HG02798 (cell line): ENCODE measurements at regions not wholly inside any gene's neighbourhood (a gene's known extent, or its start where the extent isn't known, plus 50 kb on each side); places are given as distances from the start of the nearest gene placed in this dataset.

Source experiments
- ATAC-seq: cut with Tn5 transposase; IDR thresholded peaks from one replicate; pipeline ENCODE4 v1.9.1; 2021; ENCODE audit warnings: mild to moderate bottlenecking; ENCODE audit not compliant: unreplicated experiment, poor library complexity

DNA sequence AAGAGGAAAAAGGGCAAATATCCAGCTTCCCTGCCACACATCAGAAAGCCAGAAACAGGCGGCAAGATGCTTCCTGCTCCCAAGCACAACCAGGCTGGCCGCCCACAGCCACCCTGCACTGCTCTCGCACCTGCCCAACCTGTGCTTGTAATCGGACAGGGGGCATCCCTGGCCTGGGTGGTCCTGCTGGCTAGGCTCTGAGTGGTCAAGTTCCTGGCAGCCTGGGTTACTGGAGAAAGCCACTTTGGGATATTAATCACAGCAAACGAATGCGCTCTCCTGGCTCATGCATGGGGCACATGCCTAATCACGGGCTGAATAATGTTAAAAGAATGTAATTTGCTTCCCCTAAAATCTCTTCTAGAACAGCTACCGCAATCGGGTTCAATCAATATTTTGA lies 442.4 kb downstream of the MCTP2 start:
- ATAC-seq: no peak

GRCh38 chr15:94674296-94674695 lies 442.9 kb downstream of the MCTP2 start:
- no peak for ATAC-seq

DNA sequence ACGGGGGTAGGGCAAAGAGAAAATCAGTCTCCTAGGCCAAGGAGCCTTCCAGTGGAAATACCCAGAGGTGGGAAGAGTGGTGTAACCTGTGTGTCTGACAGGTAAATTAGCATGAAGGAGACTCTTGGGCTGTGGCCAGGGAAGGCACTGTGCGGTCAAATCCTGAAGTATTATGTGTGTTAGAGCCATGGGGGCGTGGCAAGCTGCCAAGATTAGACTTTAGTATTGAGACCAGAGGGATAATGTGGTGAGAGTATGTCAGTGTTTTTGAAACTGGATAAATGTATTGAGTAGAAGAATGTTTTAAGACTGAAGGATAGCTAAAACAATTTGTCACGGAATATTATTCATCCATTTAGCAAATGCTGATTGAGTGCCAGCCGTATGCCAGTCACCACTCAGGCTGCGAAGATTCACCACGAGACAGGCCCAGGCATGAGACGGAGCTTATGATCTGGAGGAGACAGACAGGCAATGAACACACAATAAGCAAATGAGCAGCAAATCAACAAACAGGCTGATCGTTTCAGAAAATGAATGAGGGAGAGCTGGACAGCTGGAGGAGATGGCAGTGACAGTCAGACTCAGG lies 445.9 kb downstream of the MCTP2 start:
- ATAC-seq: no peak

- ATAC-seq: no peak
Observed at GRCh38 chr15:94682171-94682570, 450.8 kb downstream of the MCTP2 start.

DNA sequence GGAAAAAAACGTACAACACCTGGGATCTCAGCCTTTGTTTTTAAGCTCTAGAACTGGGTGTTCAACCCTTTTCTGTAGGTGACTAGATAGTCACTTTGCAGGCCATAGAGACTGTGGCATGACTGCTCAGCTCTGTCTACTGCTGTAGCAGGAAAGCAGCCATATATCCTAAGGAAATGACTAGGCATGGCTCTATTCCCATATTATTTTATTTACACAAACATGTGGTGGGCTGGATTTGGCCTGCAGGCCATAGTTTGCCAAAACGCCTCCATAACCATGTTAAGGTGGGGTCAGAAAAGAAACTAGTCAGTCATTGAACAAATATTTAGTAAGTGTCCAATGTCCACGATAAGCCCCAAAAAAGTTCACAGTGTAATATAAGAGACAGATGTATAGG lies 452.5 kb downstream of the MCTP2 start:
- no peak for ATAC-seq

DNA sequence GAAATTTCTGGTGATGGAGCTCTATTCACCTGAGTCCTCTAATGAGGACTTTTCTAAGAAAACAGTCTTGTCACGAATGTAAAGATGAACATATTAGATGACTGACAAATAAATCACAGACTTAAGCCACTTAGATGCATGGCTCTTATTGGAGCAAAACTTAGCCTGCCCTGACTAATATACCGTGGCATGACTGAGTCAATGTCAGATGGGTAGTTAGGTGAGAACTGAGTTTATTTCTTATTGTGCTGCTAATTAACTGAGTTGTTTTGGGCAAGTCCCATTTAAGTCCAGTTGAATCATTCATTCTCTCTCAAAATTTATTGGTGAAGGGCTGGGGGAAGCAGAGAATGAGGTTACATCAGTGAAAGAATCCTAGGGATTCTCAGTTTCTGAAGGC lies 459.8 kb downstream of the MCTP2 start:
- no peak for ATAC-seq

- ATAC-seq: no peak
Observed at GRCh38 chr15:94692710-94693109, 461.3 kb downstream of the MCTP2 start.

DNA sequence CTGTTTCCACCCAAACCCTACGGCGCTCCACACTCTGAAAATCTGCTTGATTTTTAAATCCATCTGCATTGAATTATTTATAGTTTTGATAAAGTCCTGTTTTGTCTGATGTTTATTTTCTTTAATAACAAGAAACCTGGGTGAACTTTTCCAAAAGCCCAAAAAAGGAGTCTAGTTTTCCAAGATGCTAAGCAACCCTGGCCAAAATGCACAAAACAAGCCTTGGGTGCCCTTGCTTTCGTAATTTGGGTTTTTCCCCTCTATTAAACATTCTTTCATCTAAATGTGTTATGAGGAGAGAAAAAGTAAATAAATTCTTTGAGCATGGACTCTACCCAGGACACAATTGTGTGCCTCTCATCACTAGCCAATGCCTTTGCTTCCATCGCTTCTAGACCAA lies 468.9 kb downstream of the MCTP2 start:
- no peak for ATAC-seq

DNA sequence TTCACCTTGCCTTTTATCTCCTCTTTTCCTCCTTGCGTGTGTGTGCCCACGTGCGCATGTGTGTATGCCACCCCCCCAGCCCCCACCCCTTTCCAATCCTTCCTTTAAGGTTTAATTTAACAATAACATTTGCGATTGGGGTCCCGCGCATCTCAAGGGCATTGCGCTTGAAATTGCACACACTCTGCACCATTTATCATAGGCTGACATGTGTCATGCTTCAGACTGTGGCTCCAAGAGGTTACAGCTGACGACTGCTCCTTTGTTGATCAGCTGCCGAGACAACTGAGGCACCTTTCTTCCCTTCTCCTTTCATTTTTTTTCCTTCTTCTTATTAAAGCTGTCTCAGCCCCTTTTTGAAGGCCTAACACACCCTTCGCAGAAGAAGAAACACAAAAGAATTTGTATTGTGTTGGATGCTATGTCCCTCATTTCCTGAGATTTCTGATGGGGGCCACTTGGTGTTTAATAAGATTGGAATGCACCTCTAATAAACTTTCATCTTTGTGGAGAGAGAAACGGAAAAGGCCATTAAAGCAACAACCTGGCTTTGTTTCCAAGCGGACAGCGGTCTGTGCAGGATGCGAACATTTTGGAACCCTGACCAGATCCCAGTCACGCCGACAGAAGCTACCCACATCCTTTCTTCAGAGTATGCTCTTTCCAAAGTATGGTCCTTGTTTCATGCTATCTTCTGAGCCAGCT lies 470.1 kb downstream of the MCTP2 start:
- no peak for ATAC-seq

- no peak for ATAC-seq
Observed at GRCh38 chr15:94703596-94703995, 472.2 kb downstream of the MCTP2 start.

GRCh38 chr15:94704421-94704820 lies 473.1 kb downstream of the MCTP2 start:
- ATAC-seq: no peak

- ATAC-seq: no peak
Observed at GRCh38 chr15:94704946-94705345, 473.6 kb downstream of the MCTP2 start.

- no peak for ATAC-seq
Observed at GRCh38 chr15:94709319-94709718, 478.0 kb downstream of the MCTP2 start.

GRCh38 chr15:94722024-94722636 lies 490.8 kb downstream of the MCTP2 start:
- ATAC-seq: no peak

- ATAC-seq: no peak
Observed at GRCh38 chr15:94723801-94724200, 492.4 kb downstream of the MCTP2 start.

DNA sequence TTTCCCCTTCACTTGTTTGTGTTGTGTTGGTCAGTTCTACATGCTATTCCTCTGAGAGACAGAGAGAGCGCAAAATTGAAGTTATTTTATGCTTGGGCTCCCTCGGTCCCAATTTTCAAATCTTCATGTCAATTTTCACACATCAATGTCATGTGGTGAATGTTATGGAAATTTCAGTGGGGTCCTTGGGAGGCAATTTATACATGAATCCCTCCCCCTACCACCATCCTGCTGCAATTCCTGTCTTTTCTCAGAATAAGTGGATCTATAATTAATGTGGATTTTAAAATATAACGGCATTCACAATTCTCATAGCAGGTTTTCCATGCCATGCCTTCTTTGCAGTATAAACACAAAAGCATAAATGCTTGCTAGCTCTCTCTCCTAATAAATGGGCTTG lies 499.9 kb downstream of the MCTP2 start:
- no peak for ATAC-seq

- ATAC-seq: no peak
Observed at GRCh38 chr15:94734460-94734859, 503.1 kb downstream of the MCTP2 start.

GRCh38 chr15:94736236-94736635 lies 504.9 kb downstream of the MCTP2 start:
- ATAC-seq: no peak

DNA sequence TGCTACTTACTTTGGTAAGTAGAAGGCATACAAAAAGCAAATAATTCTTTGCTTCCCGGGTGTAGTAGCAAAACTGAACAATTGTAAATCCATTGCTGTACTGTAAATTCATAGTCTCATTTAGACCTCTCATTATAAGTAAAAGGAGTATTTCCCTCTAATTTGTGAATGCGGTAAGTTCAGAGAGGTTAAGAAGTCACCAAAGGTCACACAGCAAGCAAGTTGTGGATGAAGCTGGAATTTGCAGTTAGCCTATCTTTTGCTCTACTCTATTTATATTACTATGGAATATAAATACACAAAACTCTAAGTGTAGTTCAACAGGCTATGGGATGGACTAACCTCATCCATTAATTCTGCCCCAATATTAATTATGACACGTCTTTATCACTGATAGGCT lies 508.3 kb downstream of the MCTP2 start:
- ATAC-seq: no peak

- no peak for ATAC-seq
Observed at GRCh38 chr15:94740469-94740868, 509.1 kb downstream of the MCTP2 start.

DNA sequence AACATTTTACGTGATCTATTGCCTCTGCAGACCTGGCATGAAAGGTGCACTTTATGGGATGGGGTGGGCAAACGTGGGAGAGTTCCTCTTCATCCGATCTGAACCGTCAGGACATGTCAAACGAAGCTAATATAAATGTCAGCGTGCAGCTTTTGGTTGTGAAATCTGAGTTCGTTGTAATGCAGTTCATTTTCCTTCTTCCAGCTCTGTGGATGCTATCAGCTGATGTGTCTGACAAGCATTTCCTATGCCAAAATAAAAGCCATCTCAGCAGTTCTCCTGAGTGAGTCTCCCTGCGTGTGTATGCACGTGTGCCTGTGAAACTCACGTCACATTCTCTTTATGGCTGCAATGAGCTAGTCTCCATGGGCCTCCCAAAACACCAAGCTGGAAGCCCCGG lies 512.3 kb downstream of the MCTP2 start:
- no peak for ATAC-seq
